ENCODE measurements at regions not wholly inside any gene's neighbourhood (a gene's known extent, or its start where the extent isn't known, plus 50 kb on each side); places are given as distances from the start of the nearest gene placed in this dataset.
"Not testable (repeated sequence)": the region's sequence is repeated elsewhere in the genome, so short reads cannot be mapped to it uniquely, and the experiment has no call there.

DNA sequence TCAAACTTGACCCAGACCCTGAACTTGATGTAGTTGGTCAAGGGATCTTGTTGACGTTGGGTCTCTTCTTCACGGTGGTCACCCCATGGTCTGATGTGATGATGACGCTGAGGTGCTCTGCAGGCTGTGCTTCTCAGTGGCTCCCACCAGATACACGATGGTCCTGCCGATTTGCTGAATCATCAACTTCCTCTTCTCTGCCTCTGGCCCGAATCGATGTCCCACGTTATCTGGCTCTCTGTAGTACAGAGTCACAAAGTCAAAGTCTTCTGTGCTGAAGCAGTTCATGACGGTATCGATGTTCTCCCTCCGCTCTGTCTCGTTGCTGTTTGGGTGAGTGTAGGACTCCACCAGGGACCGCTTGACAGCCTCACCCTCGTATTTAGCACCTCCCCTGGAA is 58.5 kb upstream of the ZNF195 start:
- TF ChIP-seq, protein P1, sequence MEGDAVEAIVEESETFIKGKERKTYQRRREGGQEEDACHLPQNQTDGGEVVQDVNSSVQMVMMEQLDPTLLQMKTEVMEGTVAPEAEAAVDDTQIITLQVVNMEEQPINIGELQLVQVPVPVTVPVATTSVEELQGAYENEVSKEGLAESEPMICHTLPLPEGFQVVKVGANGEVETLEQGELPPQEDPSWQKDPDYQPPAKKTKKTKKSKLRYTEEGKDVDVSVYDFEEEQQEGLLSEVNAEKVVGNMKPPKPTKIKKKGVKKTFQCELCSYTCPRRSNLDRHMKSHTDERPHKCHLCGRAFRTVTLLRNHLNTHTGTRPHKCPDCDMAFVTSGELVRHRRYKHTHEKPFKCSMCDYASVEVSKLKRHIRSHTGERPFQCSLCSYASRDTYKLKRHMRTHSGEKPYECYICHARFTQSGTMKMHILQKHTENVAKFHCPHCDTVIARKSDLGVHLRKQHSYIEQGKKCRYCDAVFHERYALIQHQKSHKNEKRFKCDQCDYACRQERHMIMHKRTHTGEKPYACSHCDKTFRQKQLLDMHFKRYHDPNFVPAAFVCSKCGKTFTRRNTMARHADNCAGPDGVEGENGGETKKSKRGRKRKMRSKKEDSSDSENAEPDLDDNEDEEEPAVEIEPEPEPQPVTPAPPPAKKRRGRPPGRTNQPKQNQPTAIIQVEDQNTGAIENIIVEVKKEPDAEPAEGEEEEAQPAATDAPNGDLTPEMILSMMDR (conservative IDR thresholded peaks at IDR 0.05; ENCODE audit: low read depth in 2 of 2) = not testable (repeated sequence)
- TF ChIP-seq JUNB (IDR thresholded peaks at IDR 0.05; ENCODE audit: unreplicated experiment); POLR2AphosphoS5 (IDR thresholded peaks at IDR 0.05; ENCODE audit: low read depth); EZH2 (IDR thresholded peaks at IDR 0.05; ENCODE audit: low read depth, unreplicated experiment); ZNF331 (CRISPR knock-in tag; IDR thresholded peaks at IDR 0.05; ENCODE audit: low read depth); EZH2phosphoT487 (IDR thresholded peaks at IDR 0.05; ENCODE audit: unreplicated experiment); CREB1 (CRISPR knock-in tag; IDR thresholded peaks at IDR 0.05; ENCODE audit: low read depth); REST (IDR thresholded peaks at IDR 0.05; ENCODE audit: unreplicated experiment); NANOG (IDR thresholded peaks at IDR 0.05; ENCODE audit: borderline replicate concordance): not testable (repeated sequence)
- TF ChIP-seq, protein P2, sequence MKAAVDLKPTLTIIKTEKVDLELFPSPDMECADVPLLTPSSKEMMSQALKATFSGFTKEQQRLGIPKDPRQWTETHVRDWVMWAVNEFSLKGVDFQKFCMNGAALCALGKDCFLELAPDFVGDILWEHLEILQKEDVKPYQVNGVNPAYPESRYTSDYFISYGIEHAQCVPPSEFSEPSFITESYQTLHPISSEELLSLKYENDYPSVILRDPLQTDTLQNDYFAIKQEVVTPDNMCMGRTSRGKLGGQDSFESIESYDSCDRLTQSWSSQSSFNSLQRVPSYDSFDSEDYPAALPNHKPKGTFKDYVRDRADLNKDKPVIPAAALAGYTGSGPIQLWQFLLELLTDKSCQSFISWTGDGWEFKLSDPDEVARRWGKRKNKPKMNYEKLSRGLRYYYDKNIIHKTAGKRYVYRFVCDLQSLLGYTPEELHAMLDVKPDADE (IDR thresholded peaks at IDR 0.05) = not testable (repeated sequence)

All from GM23338 (cell line).